IMR-90 (cell line): ENCODE measurements at regions not wholly inside any gene's neighbourhood (a gene's known extent, or its start where the extent isn't known, plus 50 kb on each side); places are given as distances from the start of the nearest gene placed in this dataset.

Source experiments
- ATAC-seq: fragments of 200-7000 bp; cut with Tn5 transposase; 2 replicates; pipeline ENCODE4 v1.9.1; 2020; ENCODE audit warnings: low read depth, mild to moderate bottlenecking, moderate library complexity
- BruUV-seq: library from RNA; stranded (reverse); fragments of 400-500 nt; replicated peaks from 2 replicates; lab custom pipeline; 2021; lab: Mats Ljungman, UMichigan
- CTCF ChIA-PET: fragments of 300-600 bp; formaldehyde crosslinking; extraction: SDS; loops from one replicate; lab custom pipeline; 2021; ENCODE audit warnings: antibody characterized with exemption; lab: Yijun Ruan, JAX
- POLR2A ChIA-PET: fragments of 300-600 bp; sonication (Branson Sonifier 250); formaldehyde crosslinking; loops from one replicate; lab custom pipeline; 2022; ENCODE audit warnings: antibody characterized with exemption; ENCODE audit not compliant: unreplicated experiment; lab: Charles Lee
- DNase-seq: peaks from one replicate; pipeline ENCODE4 v3.0.0; 2013
- H2AFZ ChIP-seq: replicated peaks from 2 replicates; pipeline ENCODE3; 2013; ENCODE audit warnings: low read length, mild to moderate bottlenecking; ENCODE audit not compliant: poor library complexity
- H2AK5ac ChIP-seq: 2 replicates; pipeline ENCODE4 v1.6.1; 2013; ENCODE audit warnings: low read depth, low read length, inconsistent platforms
- H2AK9ac ChIP-seq: replicated peaks from 2 replicates; pipeline ENCODE3; 2013; ENCODE audit warnings: mild to moderate bottlenecking, low read depth, low read length, moderate library complexity; ENCODE audit not compliant: poor library complexity
- H2BK120ac ChIP-seq: 2 replicates; pipeline ENCODE4 v1.6.1; 2013; ENCODE audit warnings: low read depth, low read length, inconsistent platforms
- H2BK15ac ChIP-seq: 3 replicates; pipeline ENCODE4 v1.6.1; 2013; ENCODE audit warnings: low read depth, low read length, inconsistent platforms
- H2BK20ac ChIP-seq: 2 replicates; pipeline ENCODE4 v1.6.1; 2013; ENCODE audit warnings: low read depth, mild to moderate bottlenecking, inconsistent platforms, low read length, moderate library complexity
- H2BK5ac ChIP-seq: 2 replicates; pipeline ENCODE4 v1.6.1; 2013; ENCODE audit warnings: mild to moderate bottlenecking, low read depth, low read length, inconsistent platforms; ENCODE audit not compliant: poor library complexity, severe bottlenecking
- H3K14ac ChIP-seq: replicated peaks from 2 replicates; pipeline ENCODE4 v1.6.1; 2013; ENCODE audit warnings: low read depth, low read length, inconsistent platforms
- H3K18ac ChIP-seq: 2 replicates; pipeline ENCODE4 v1.6.1; 2013; ENCODE audit warnings: low read depth, low read length, control low read depth
- H3K23ac ChIP-seq: 2 replicates; pipeline ENCODE4 v1.6.1; 2013; ENCODE audit warnings: low read depth, low read length, inconsistent platforms
- H3K27ac ChIP-seq: 2 replicates; pipeline ENCODE4 v1.5.1; 2013; ENCODE audit warnings: mild to moderate bottlenecking, control low read depth, low read length; ENCODE audit not compliant: insufficient read depth
- H3K27me3 ChIP-seq: 2 replicates; pipeline ENCODE4 v1.6.1; 2013; ENCODE audit warnings: low read length; ENCODE audit not compliant: control insufficient read depth, insufficient read depth
- H3K36me3 ChIP-seq: 2 replicates; pipeline ENCODE4 v1.6.1; 2013; ENCODE audit warnings: low read length, mixed read lengths; ENCODE audit not compliant: control insufficient read depth, insufficient read depth
- H3K4ac ChIP-seq: 2 replicates; pipeline ENCODE4 v1.6.1; 2013; ENCODE audit warnings: low read depth, low read length, inconsistent platforms
- H3K4me1 ChIP-seq: 2 replicates; pipeline ENCODE4 v1.6.1; 2013; ENCODE audit warnings: low read length, mixed read lengths; ENCODE audit not compliant: control insufficient read depth, insufficient read depth
- H3K4me2 ChIP-seq: 2 replicates; pipeline ENCODE4 v1.6.1; 2013; ENCODE audit warnings: low read depth, mild to moderate bottlenecking, control low read depth, low read length, moderate library complexity
- H3K4me3 ChIP-seq: 2 replicates; pipeline ENCODE4 v1.5.1; 2013; ENCODE audit warnings: low read depth, mild to moderate bottlenecking, control low read depth, low read length, moderate library complexity; ENCODE audit not compliant: insufficient read depth
- H3K56ac ChIP-seq: 2 replicates; pipeline ENCODE4 v1.6.1; 2013; ENCODE audit warnings: low read length, inconsistent platforms; ENCODE audit not compliant: insufficient read depth; ENCODE audit errors: extremely low read depth
- H3K79me1 ChIP-seq, 2 experiments: 2 replicates each; pipeline ENCODE4 v1.6.1; 2013; ENCODE audit warnings: low read length in 2 of 2, inconsistent platforms in 1 of 2, low read depth in 1 of 2
- H3K9ac ChIP-seq: 2 replicates; pipeline ENCODE4 v1.6.1; 2013; ENCODE audit warnings: low read depth, low read length, control low read depth
- H3K9me1 ChIP-seq: 2 replicates; pipeline ENCODE4 v1.6.1; 2013; ENCODE audit warnings: low read length, inconsistent platforms; ENCODE audit not compliant: insufficient read depth
- H3K9me3 ChIP-seq: 2 replicates; pipeline ENCODE4 v1.6.1; 2013; ENCODE audit warnings: low read length; ENCODE audit not compliant: control insufficient read depth, insufficient read depth
- H4K20me1 ChIP-seq: 2 replicates; pipeline ENCODE4 v1.6.1; 2013; ENCODE audit warnings: low read length, inconsistent platforms; ENCODE audit not compliant: insufficient read depth
- H4K5ac ChIP-seq: 2 replicates; pipeline ENCODE4 v1.6.1; 2013; ENCODE audit warnings: mild to moderate bottlenecking, low read depth, low read length, control low read depth
- H4K8ac ChIP-seq, 2 experiments: 2 replicates each; pipeline ENCODE4 v1.6.1; 2013; ENCODE audit warnings: low read depth in 2 of 2, low read length in 2 of 2, control low read depth in 1 of 2, inconsistent platforms in 1 of 2
- H4K91ac ChIP-seq: 2 replicates; pipeline ENCODE4 v1.6.1; 2013; ENCODE audit warnings: low read depth, low read length, inconsistent platforms; ENCODE audit not compliant: insufficient read depth
- BHLHE40 ChIP-seq: fragments of 150-350 bp; IDR thresholded peaks from 2 replicates; pipeline ENCODE4 v1.6.1; 2016; ENCODE audit warnings: mild to moderate bottlenecking, low read depth, low read length
- WGBS, 2 experiments: methylation state at CpG; one replicate each; pipeline versions ENCODE4 v1.1.5 to v1.1.7; 2013; ENCODE audit warnings: missing lambda C conversion rate in 2 of 2; ENCODE audit not compliant: insufficient read length in 1 of 2; ENCODE audit errors: extremely low coverage in 2 of 2; 5-methylcytosine and 5-hydroxymethylcytosine counted together
- dilution Hi-C: fragments of 300-500 bp; cut with HindIII; formaldehyde crosslinking; loops from one replicate; pipeline ENCODE4 v1.14.3; 2018; ENCODE audit warnings: low sequenced_read_pairs; ENCODE audit not compliant: unreplicated experiment
- in situ Hi-C: fragments of 300-500 bp; cut with MboI; formaldehyde crosslinking; loops from 3 replicates; pipeline ENCODE4 v1.14.3; 2019; ENCODE audit warnings: low sequenced_read_pairs, inconsistent platforms, mixed read lengths
- intact Hi-C: fragments of 100-400 bp; cut with micrococcal nuclease; formaldehyde crosslinking; loops from 2 replicates; pipeline ENCODE4 v1.10.0; 2022

GRCh38 chr4:65893957-65894755 lies 223.9 kb upstream of the EPHA5 start:
- Histone ChIP-seq H3K4me1 (no peaks in the 10 kb centered on the region), H3K9ac (no peak overlapping the region), H3K9me3 (peaks cover 2% of the 10 kb centered on the region; the same call in 1 of the 2 replicates), H2BK20ac (no peak overlapping the region), H3K27ac (no peak overlapping the region), H3K4me2 (no peak overlapping the region), H3K36me3 (no peaks in the 10 kb centered on the region), H4K5ac (no peak overlapping the region), H3K4ac (no peak overlapping the region), H2AK5ac (no peak overlapping the region), H2BK120ac (no peak overlapping the region), H3K56ac (no peak overlapping the region), H3K27me3 (no peaks in the 10 kb centered on the region), H4K8ac (no peak overlapping the region), H3K79me1 (no peaks in the 10 kb centered on the region), H2BK5ac (no peak overlapping the region), H2AFZ (no peak overlapping the region), H3K4me3 (no peak overlapping the region), H3K9me1 (no peaks in the 10 kb centered on the region), H3K23ac (no peak overlapping the region), H2AK9ac (no peak overlapping the region), H4K20me1 (no peaks in the 10 kb centered on the region), H3K18ac (no peak overlapping the region), H3K14ac (no peak overlapping the region), H4K91ac (no peak overlapping the region), H2BK15ac (no peak overlapping the region)
- in situ Hi-C loops (no loop called here), intact Hi-C loops (no loop called here), dilution Hi-C loops (no loop called here)
- ChIA-PET POLR2A (no interaction called here), CTCF (no interaction called here)
- no TSS peak for BruUV-seq
- TF ChIP-seq BHLHE40 = no peak
- no CpG with 5 or more reads among the region's 6 CpGs for WGBS, 2 experiments
- no peak for ATAC-seq
- no peak for DNase-seq
